Left lung (tissue), 4 donors: ENCODE measurements at regions not wholly inside any gene's neighbourhood (a gene's known extent, or its start where the extent isn't known, plus 50 kb on each side); places are given as distances from the start of the nearest gene placed in this dataset.

Experiments used
- ATAC-seq: fragments of 200-7000 bp; cut with Tn5 transposase; one replicate; pipeline ENCODE4 v1.9.1; 2020; ENCODE audit warnings: moderate library complexity
- DNase-seq, 4 donors: peaks; one replicate each; pipeline ENCODE4 v3.0.0-alpha.2; 2013 to 2020
- H3K27ac ChIP-seq, 2 donors: fragments of 200-600 bp; sonication (generic) in 1 of 2; one replicate each; pipeline versions ENCODE4 v1.5.0 to v1.8.0; 2020 to 2021
- H3K27me3 ChIP-seq, 2 donors: fragments of 200-600 bp; sonication (generic) in 1 of 2; one replicate each; pipeline versions ENCODE4 v1.5.0 to v1.8.0; 2020 to 2021
- H3K36me3 ChIP-seq, 2 donors: fragments of 200-600 bp; sonication (generic) in 1 of 2; one replicate each; pipeline versions ENCODE4 v1.5.0 to v1.8.0; 2020 to 2021
- H3K4me1 ChIP-seq, 2 donors: fragments of 200-600 bp; one replicate each; pipeline ENCODE4 v1.8.0; 2021
- H3K4me3 ChIP-seq, 2 donors: fragments of 200-600 bp; sonication (generic) in 1 of 2; one replicate each; pipeline versions ENCODE4 v1.5.0 to v1.8.0; 2020 to 2021; ENCODE audit warnings: mild to moderate bottlenecking in 1 of 2
- H3K9me3 ChIP-seq, 2 donors: fragments of 200-600 bp; sonication (generic) in 1 of 2; one replicate each; pipeline versions ENCODE4 v1.5.0 to v1.8.0; 2020 to 2021
- CTCF ChIP-seq, 2 donors: fragments of 200-600 bp; sonication (generic) in 1 of 2; IDR thresholded peaks; one replicate each; pipeline versions ENCODE4 v1.5.0 to v1.8.0; 2021; ENCODE audit warnings: antibody characterized with exemption in 2 of 2
- intact Hi-C, 2 donors: fragments of 100-400 bp; cut with DNase I; formaldehyde crosslinking; loops; one replicate each; pipeline versions ENCODE4 v1.11.2 to v1.14.2; 2022
- donor health status: DM: no; HTN: yes; CAD: no.
- donor health status: DM: no; HTN: no; CAD: no.

GRCh38 chr6:148238713-148239112 is 103.9 kb upstream of the SASH1 start:
- Histone ChIP-seq H3K4me1 (no peaks in the 10 kb centered on the region), H3K9me3 (no peaks in the 10 kb centered on the region), H3K27ac (no peak overlapping the region), H3K27me3 (no peaks in the 10 kb centered on the region), H3K36me3 (no peaks in the 10 kb centered on the region), H3K4me3 (no peak overlapping the region)
- ATAC-seq: no peak
- intact Hi-C loops: no loop called here
- TF ChIP-seq CTCF (IDR thresholded peaks at IDR 0.05): no peak
- DNase-seq: no peak

- no peaks in the 10 kb centered on the region for H3K27me3 ChIP-seq
- ATAC-seq (no peak), DNase-seq (no peak)
- H3K27ac ChIP-seq: no peak overlapping the region
- H3K4me1 ChIP-seq: no peaks in the 10 kb centered on the region
- intact Hi-C loops: no loop called here
- no peaks in the 10 kb centered on the region for H3K36me3 ChIP-seq
- no peak overlapping the region for H3K4me3 ChIP-seq
- no peaks in the 10 kb centered on the region for H3K9me3 ChIP-seq
- no peak for TF ChIP-seq CTCF (IDR thresholded peaks at IDR 0.05)
Observed at GRCh38 chr6:148239215-148239614, 103.4 kb upstream of the SASH1 start.

GRCh38 chr6:148239801-148240460 is 102.7 kb upstream of the SASH1 start:
- Histone ChIP-seq H3K4me3 (no peak overlapping the region), H3K27me3 (no peaks in the 10 kb centered on the region), H3K9me3 (no peaks in the 10 kb centered on the region), H3K4me1 (no peaks in the 10 kb centered on the region), H3K36me3 (no peaks in the 10 kb centered on the region), H3K27ac (no peak overlapping the region)
- no peak for TF ChIP-seq CTCF (IDR thresholded peaks at IDR 0.05)
- DNase-seq (no peak), ATAC-seq (no peak)
- intact Hi-C loops: loop anchor here in 1 of 2 donors (10.0 kb wide), 1 partner anchor 45 kb away; no protein-coding TSS in a partner anchor

GRCh38 chr6:148240461-148240840 is 102.2 kb upstream of the SASH1 start:
- peak; percentile 47 for ATAC-seq
- H3K4me1 ChIP-seq: no peaks in the 10 kb centered on the region
- H3K4me3 ChIP-seq: no peak overlapping the region
- H3K27ac ChIP-seq: peak overlapping the region in 1 of 2 donors; percentile 42
- H3K9me3 ChIP-seq: no peaks in the 10 kb centered on the region
- H3K27me3 ChIP-seq: no peaks in the 10 kb centered on the region
- TF ChIP-seq CTCF (IDR thresholded peaks at IDR 0.05): no peak
- DNase-seq: peak in 2 of 4 donors; percentile 20 to 33
- intact Hi-C loops: loop anchor here in 1 of 2 donors (10.0 kb wide), 1 partner anchor 46 kb away; no protein-coding TSS in a partner anchor
- no peaks in the 10 kb centered on the region for H3K36me3 ChIP-seq

- peak overlapping the region in 1 of 2 donors; percentile 42 for H3K27ac ChIP-seq
- H3K27me3 ChIP-seq: no peaks in the 10 kb centered on the region
- H3K4me1 ChIP-seq: no peaks in the 10 kb centered on the region
- ATAC-seq: no peak
- DNase-seq: no peak
- no peak overlapping the region for H3K4me3 ChIP-seq
- intact Hi-C loops: loop anchor here in 1 of 2 donors (10.0 kb wide), 1 partner anchor 46 kb away; no protein-coding TSS in a partner anchor
- H3K36me3 ChIP-seq: no peaks in the 10 kb centered on the region
- TF ChIP-seq CTCF (IDR thresholded peaks at IDR 0.05): no peak
- no peaks in the 10 kb centered on the region for H3K9me3 ChIP-seq
Observed at GRCh38 chr6:148240861-148241477, 101.7 kb upstream of the SASH1 start.
